ENCODE measurements at regions not wholly inside any gene's neighbourhood (a gene's known extent, or its start where the extent isn't known, plus 50 kb on each side); places are given as distances from the start of the nearest gene placed in this dataset.
A peak's percentile ranks its signal among the peaks of the same experiment; 100 is the strongest.

DNA sequence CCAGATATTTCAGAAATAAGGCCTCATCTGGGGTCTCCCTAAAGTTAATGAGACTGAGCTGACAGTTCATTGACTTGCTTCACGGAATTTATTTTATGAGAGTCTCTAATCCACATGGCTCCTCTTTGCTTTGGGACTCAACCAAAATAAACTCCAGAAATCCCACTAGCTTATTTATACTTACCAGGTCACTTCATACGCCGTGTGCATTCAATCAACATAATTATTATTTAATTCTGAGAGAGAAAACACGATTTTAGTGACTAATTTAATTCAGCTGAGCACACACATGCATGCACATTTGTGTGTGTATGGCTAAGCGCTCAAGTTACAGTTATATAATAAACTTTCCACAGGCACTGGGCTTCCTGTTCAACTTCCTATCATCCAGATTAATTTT is 333.4 kb upstream of the CCDC196 start:
- TF ChIP-seq, protein P1, sequence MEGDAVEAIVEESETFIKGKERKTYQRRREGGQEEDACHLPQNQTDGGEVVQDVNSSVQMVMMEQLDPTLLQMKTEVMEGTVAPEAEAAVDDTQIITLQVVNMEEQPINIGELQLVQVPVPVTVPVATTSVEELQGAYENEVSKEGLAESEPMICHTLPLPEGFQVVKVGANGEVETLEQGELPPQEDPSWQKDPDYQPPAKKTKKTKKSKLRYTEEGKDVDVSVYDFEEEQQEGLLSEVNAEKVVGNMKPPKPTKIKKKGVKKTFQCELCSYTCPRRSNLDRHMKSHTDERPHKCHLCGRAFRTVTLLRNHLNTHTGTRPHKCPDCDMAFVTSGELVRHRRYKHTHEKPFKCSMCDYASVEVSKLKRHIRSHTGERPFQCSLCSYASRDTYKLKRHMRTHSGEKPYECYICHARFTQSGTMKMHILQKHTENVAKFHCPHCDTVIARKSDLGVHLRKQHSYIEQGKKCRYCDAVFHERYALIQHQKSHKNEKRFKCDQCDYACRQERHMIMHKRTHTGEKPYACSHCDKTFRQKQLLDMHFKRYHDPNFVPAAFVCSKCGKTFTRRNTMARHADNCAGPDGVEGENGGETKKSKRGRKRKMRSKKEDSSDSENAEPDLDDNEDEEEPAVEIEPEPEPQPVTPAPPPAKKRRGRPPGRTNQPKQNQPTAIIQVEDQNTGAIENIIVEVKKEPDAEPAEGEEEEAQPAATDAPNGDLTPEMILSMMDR (IDR thresholded peaks at IDR 0.05; ENCODE audit: insufficient read depth, low read length) = no peak
- DNase-seq (ENCODE audit: low read depth) = no peak
- no peak overlapping the region for H3K4me3 ChIP-seq (ENCODE audit: low read depth, low read length)

DNA sequence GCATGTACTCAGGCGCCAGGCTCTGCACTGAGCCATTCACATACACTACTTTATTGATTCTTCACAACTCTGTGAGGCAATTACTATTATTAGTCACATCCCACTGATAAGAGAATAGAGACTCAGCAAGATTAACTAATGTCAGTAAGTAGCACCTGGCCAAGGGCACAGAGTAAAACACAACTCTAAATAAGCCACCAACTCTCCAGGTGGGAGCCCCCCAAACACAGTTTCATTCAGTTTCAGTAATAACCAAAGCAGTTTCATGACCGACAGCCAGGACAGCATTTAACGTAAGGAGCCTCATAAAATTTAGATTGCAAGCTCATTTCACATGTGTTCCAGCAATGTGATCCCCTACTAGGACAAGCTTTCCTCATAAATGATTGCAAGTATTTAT is 323.1 kb upstream of the CCDC196 start:
- TF ChIP-seq, protein P1 (IDR thresholded peaks at IDR 0.05; ENCODE audit: insufficient read depth, low read length) = no peak
- no peak for DNase-seq (ENCODE audit: low read depth)
- no peak overlapping the region for H3K4me3 ChIP-seq (ENCODE audit: low read depth, low read length)

DNA sequence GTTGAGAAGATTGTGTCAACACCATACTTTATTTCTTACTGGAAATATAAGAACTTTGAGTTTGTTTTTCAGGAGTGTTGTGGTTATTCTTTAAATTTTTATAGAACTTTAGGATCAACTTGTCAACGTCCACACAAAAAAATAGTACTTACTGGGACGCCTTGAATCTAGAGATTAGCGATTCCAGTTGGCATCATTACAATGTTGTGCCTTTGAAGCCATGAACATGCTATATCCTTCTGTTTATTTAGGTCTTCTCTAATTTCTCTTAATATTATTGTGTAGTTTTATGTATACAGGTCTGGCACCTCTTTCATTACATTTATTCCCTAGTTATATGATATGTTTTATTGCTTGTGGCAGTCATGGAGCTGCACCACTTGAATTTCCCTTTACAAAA is 320.8 kb upstream of the CCDC196 start:
- TF ChIP-seq, protein P1 (IDR thresholded peaks at IDR 0.05; ENCODE audit: insufficient read depth, low read length) = no peak
- H3K4me3 ChIP-seq (ENCODE audit: low read depth, low read length) = no peak overlapping the region
- no peak for DNase-seq (ENCODE audit: low read depth)

DNA sequence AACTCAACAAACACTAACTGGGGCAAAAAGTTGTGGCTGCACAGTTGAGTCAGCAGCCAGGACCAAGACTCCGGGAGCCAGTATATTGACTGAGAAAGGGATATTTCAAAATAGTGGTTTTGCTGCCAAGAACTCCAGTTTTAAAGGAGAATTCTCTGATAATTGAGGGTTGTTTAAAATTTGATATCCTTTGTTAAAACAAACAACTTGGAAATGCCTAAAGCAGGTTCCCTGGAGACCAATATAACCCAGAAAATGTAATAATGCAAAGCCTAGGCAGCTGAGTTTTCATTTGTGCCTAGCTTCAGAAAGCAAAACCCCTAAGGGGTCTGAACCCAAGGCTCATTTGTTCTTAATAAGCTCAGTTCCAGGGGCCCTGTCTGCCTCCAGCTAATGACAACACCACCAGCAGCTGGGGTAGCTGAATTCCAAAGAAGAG is 311.7 kb upstream of the CCDC196 start:
- peak; percentile 64 for DNase-seq (ENCODE audit: low read depth)
- TF ChIP-seq, protein P1 (IDR thresholded peaks at IDR 0.05; ENCODE audit: insufficient read depth, low read length) = no peak
- H3K4me3 ChIP-seq (ENCODE audit: low read depth, low read length) = no peak overlapping the region

DNA sequence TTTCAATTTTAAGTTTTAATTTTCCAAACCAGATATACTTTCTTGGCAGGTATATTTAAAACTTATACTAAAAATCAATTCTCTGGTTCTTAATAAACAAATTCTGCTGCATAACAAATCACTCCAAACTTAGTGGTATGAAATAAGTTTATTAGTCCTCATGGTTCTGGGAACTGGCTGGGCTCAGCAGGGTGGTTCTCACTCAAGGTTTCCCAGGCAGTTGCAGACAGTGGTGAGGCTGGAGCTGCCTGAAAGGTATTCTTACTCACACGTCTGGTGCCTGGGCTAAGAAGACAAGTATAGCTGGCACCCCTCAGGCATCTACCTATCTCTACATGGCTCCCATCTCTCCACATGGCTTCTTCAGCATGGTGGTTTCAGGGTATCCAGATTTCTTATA is 308.2 kb upstream of the CCDC196 start:
- DNase-seq (ENCODE audit: low read depth) = no peak
- H3K4me3 ChIP-seq (ENCODE audit: low read depth, low read length) = no peak overlapping the region
- TF ChIP-seq, protein P1 (IDR thresholded peaks at IDR 0.05; ENCODE audit: insufficient read depth, low read length) = no peak

DNA sequence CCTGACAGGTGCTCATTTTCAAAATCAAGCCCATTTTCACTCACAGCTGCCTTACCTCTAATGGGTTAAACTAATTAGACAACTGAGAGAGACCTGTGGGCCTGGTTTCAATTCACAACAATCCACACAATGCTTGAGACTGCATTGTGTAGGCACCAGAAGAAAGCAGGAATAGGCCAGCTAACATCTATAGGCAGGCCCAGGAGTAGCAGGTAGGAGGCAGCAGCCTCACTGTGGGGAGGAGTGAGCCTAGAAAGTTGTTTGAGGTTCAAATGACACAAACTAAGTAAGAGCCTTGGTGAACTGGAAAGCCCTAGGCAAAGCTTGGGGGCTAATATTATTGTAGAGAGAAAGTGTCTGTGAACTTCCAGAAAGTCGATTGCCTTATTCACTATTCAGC is 289.5 kb upstream of the CCDC196 start:
- TF ChIP-seq, protein P1 (IDR thresholded peaks at IDR 0.05; ENCODE audit: insufficient read depth, low read length) = no peak
- no peak for DNase-seq (ENCODE audit: low read depth)
- no peak overlapping the region for H3K4me3 ChIP-seq (ENCODE audit: low read depth, low read length)

DNA sequence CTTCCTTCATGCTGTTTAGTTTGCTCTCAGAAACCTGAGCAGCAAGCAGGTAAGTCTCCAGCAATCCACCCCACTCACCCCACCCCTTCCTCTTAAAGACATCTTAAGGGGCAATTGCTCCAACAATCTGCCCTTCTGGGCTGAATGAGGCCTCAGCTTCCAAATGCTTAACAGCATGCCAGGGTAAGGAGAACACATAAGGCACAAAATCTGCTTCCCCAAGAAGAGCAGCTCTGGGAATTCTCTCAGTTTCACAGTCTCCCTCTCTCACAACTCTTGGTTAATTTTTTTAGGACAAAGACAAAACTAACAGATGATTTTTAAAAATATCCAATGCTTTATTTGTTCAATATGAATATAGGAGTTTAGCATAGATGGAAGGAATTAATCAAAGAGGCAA is 288.9 kb upstream of the CCDC196 start:
- no peak overlapping the region for H3K4me3 ChIP-seq (ENCODE audit: low read depth, low read length)
- TF ChIP-seq, protein P1 (IDR thresholded peaks at IDR 0.05; ENCODE audit: insufficient read depth, low read length) = no peak
- DNase-seq (ENCODE audit: low read depth) = no peak

Data from fibroblast of the aortic adventitia (primary cell).